GM13977 (cell line): ENCODE measurements at regions not wholly inside any gene's neighbourhood (a gene's known extent, or its start where the extent isn't known, plus 50 kb on each side); places are given as distances from the start of the nearest gene placed in this dataset.
A peak's percentile ranks its signal among the peaks of the same experiment; 100 is the strongest.

Source experiments
- DNase-seq: peaks from one replicate; pipeline ENCODE4 v3.0.0; 2012; ENCODE audit warnings: low spot score
- in situ Hi-C: fragments of 300-500 bp; cut with MboI; formaldehyde crosslinking; loops from one replicate; pipeline ENCODE4 v1.12.0; 2022; ENCODE audit warnings: low sequenced_read_pairs, low pct_unique_long_range_greater_than_20kb, mixed read lengths, inconsistent platforms; ENCODE audit not compliant: unreplicated experiment
- TF ChIP-seq, protein P1 (sequence below): IDR thresholded peaks from 2 replicates; pipeline ENCODE4 v1.5.1; 2012; ENCODE audit warnings: mild to moderate bottlenecking, control low read depth; ENCODE audit not compliant: insufficient read depth; ENCODE audit errors: extremely low read depth, missing control alignments

DNA sequence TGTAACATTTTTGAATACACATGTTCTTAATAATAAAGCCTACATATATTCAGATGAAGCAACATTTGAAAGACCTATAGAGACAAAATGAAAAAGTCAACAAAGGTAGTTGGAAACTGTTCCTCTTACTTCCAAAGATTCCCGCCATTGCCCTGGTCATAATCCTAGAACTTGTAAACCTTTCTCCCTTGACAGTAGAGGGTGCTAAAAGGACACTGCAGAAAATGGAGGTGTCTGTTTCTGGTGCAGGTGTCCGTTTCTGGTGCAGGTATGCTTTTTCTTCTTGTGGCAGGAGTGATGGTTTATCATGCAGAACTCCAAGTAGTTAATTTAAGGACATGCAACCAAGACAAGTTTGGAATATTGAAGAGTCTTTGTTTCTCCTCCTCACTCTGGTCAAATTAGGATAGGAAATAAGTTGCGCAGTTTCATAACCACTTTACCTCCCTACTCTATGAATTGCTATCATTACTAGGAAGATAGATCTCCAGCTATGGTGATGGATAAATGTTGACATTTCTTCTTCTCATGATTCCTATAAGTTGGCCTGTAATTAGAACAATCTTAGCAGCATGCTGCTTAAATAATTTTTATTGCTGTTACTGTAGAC lies 56.0 kb upstream of the FAM174A start:
- in situ Hi-C loops, result no loop called here
- peak; percentile 19 for DNase-seq
- TF ChIP-seq, protein P1, sequence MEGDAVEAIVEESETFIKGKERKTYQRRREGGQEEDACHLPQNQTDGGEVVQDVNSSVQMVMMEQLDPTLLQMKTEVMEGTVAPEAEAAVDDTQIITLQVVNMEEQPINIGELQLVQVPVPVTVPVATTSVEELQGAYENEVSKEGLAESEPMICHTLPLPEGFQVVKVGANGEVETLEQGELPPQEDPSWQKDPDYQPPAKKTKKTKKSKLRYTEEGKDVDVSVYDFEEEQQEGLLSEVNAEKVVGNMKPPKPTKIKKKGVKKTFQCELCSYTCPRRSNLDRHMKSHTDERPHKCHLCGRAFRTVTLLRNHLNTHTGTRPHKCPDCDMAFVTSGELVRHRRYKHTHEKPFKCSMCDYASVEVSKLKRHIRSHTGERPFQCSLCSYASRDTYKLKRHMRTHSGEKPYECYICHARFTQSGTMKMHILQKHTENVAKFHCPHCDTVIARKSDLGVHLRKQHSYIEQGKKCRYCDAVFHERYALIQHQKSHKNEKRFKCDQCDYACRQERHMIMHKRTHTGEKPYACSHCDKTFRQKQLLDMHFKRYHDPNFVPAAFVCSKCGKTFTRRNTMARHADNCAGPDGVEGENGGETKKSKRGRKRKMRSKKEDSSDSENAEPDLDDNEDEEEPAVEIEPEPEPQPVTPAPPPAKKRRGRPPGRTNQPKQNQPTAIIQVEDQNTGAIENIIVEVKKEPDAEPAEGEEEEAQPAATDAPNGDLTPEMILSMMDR, result peak; percentile 75

DNA sequence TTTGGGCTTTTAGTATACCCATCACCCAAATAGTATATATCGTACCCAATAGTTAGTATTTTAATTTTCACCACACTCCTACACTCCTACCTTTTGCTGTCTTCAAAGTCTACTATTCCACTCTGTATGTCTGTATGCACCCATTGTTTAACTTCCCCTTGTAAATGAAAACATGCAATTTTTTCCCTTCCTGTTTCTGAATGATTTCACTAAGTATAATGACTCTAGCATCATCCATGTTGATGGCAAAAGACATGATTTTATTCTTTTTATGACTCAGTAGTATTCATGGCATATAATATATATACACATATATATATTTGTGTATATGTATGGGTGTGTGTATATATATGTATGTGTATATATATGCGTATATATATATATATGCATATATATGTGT lies 63.1 kb upstream of the FAM174A start:
- no peak for DNase-seq
- TF ChIP-seq, protein P1, result no peak
- in situ Hi-C loops, result no loop called here

DNA sequence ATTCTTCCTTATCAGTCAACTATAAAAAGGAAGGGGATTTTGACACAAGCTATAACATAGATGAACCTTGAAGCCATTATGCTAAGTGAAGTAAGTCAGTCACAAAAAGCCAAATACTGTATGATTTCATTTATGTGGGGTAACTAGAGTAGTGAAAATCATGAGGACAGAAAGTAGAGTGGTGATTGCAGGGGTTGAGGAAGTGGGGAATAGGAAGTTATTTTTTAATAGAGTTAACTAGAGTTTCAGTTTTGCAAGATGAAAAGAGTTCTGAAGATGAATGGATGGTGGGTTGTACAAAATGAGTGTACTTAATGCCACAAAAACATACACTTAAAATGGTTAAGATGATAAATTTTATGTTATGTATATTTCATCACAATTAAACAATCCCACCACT lies 65.4 kb upstream of the FAM174A start:
- DNase-seq, result peak; percentile 6
- in situ Hi-C loops, result no loop called here
- TF ChIP-seq, protein P1, result no peak

DNA sequence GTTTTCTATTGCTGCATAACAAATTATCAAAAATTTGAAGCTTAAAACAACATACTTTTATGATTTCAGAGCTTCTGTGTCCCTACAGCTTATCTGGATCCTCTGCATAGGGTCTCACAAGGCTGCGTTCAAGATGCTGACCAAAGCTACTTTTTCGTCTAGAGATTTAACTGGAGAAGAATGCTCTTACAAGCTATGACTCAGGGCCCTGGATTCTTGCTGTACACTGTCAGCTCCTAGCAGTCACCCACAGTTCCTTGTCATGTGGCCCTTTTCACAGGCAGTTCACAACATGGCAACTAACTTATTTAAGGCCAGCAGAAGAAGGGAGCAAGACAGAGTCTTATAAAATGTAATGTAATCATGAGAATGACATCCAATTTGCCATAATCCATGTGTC lies 70.8 kb upstream of the FAM174A start:
- TF ChIP-seq, protein P1, result no peak
- in situ Hi-C loops, result no loop called here
- DNase-seq, result no peak

DNA sequence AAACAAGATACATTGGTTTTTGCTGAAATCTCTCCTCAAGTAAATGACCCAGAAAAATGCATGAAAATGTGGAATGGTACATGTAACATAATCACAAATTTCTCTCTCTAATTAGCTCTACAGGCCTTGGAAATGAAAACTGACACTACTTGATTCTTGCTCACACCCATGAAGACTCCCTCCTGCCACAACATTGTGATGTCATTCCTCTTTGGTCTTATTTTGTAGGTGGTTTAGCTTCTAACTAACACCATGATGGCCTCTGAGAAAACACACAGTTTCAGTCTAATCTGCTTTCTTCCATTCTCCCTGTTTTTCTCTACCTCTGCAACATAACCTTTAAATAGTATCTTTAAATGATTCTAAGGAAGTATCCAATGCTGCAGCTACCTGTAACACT lies 78.6 kb upstream of the FAM174A start:
- in situ Hi-C loops, result no loop called here
- TF ChIP-seq, protein P1, result no peak
- no peak for DNase-seq

DNA sequence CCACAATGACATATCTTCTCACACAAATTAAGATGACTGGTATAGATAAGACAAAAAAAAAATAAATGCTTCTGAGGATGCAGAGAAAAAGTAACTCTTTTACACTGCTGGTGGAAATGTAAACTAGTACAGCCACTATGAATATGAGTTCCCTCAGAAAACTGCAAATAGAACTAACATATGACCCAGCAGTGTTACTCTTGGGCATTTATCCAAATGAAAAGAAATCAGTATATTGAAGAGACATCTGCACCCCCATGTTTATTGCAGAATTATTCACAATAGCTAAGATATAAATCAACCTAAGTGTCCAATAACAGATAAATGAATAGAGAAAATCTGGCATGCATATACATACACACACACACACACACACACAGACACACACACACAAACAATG lies 83.0 kb upstream of the FAM174A start:
- in situ Hi-C loops, result no loop called here
- DNase-seq, result no peak
- TF ChIP-seq, protein P1, result no peak
